Right kidney (tissue), 1 donor: ENCODE measurements at regions not wholly inside any gene's neighbourhood (a gene's known extent, or its start where the extent isn't known, plus 50 kb on each side); places are given as distances from the start of the nearest gene placed in this dataset.

Experiments
- DNase-seq: peaks from one replicate; pipeline ENCODE4 v3.0.0-alpha.2; 2016

DNA sequence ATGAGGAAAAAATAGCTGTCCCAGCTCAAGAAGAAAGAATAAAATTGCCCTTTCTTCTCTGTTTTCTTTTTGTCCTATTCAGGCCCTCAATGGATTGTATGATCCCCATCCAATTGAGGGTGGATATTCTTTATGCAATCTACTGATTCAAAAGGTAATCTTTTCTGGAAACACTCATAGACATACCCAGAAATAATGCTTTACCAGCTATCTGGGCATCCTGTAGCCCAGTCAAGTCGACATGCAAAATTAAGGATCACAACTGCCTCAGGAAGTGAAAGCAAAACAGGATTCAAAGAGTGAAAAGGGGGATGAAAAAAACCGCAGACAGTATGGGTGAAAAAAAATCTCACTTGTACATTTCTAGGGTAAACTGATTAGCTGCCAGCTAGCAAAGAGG, 410.1 kb downstream of the TBC1D32 start:
- DNase-seq: no peak

DNA sequence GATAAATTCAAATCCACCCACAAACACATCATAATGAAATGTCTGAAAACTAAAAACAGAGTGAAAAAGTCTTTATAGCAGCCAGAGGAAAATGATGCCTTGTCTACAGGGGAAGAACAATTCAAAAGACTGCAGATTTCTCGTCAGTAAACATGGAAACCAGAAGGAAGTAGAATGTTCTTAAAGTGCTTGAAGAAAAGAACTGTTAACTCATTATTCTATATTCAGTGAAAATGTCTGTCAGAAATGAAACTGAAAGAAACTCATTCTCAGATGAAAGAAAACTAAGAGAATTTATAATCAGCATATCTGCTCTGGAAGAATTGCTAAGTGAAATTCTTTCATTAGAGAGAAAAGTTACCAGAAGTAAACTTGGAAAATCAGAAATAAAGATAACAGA, 416.1 kb downstream of the TBC1D32 start:
- no peak for DNase-seq

DNA sequence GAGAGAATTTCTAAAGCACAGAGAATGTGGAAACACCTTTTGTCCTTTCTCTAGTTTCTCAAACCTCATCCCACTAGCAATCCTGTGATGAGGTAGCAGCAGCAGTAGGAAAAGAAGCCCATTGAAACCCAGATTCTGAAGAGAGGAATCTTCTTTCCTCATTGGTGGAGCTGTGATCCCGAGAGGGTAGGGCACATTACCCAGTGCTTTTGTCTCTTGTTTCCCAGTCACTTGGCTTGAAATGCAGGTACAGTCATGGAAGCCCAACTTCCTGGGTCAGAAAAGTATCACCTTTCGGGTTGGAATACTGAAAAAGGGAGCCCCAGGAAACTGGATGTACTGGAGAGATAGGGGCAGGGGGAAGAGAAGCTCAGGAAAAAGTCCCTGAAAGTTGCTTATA, 417.4 kb downstream of the TBC1D32 start:
- DNase-seq: no peak

DNA sequence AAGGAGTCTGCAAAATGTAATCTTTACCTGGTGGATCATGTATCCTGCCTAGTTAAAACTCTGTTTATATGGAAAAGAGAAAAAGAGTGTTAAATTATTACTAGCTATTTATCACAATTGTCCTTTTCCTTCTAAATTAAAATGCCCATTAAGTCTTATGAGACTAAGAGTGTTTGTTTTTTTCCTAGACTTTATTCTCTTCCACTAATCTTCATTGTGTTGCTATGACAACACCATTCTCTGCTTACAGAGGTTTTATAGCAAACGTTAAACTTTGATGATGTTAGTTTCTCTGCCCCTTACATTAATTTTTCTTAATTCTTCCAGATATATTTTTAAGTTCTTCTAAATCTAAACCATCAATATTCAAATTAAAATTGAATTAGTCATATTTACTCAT, 420.8 kb downstream of the TBC1D32 start:
- DNase-seq: no peak

DNA sequence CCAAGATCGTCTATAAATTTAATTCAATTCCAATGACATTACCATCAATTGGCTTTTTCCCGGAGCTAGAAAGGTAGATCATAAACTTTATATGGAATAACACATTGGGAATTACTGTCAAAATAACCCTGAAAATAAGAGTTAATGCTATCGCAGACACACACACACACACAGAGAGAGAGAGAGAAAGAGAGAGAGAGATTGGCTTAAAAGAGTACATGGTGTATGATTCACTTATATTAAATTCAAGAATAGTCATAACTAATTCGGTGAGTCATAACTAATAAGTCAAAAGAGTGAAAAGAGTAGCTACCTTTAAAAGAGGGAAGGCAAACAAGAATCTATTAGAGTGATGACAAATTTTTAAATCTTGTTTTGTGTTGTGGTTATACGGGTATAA, 425.5 kb downstream of the TBC1D32 start:
- no peak for DNase-seq

DNA sequence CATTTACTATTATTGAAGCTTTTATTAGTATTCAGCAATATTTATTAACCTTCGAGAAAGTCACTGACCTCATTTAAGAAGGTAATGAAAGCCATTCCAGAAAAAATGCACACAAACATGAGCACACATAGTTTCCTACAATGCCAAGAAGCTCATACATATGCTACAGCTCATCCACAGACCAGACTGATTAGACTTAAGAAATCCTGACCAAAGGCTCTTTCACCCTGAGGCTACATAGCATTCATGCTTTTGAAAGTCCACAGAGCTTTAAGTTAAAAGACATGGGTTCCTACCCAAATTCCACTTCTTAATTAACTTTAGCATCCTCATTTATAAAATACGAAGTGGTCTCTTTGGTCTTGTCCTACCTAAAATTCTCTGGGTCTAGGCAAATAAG, 430.4 kb downstream of the TBC1D32 start:
- DNase-seq: no peak

DNA sequence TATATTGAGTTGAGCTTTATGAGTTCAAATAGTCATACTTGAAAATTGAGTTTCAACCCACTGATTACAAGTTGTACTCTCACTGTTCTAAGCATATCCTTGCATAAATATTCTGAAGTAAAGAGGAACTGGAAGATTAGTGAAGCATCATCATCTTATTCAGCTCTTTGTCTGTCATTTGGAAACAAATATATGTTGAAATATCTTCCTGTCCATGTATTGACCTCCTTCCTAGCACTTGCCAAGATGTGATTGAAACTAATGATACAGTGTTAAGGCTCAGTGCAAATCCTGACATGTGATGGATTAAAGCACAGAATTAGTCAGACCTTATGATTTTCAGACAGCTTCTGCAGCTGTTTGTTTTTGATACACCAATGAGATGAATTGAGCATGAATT, 434.3 kb downstream of the TBC1D32 start:
- no peak for DNase-seq

DNA sequence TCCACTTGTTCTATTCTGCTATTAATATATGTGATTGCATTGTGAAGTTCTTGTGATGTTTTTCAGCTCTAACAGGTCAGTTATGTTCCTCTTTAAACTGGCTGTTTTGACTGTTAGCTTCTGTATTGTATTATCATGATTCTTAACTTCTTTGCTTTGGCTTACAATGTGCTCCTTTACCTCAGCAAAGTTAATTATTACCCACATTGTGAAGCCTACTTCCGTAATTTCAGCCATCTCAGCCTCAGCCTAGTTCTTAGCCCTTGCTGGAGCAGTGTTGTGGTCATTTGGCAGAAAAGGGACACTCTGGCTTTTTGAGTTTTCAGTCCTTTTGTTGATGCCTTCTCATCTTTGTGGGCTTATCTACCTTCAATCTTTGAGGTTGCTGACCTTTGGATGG, 440.2 kb downstream of the TBC1D32 start:
- no peak for DNase-seq

DNA sequence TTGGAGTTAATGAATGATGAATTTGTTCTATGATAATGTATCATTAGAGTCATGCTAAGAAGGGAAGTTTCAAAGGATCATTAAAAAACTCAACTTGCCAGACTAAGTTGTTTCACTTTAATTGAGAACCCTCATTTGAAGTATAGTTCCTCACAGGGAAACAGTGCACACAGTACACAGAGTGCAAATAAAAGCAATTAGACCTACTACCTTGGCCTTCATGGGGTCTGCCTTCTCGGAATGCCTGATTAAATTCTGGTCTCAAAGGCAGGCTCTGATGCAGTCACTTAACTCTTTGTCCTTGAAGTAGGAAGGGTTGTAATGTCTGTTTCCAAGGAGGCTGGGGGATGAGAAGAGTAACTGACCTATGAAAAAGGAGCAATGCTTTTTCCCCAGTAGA, 457.3 kb downstream of the TBC1D32 start:
- DNase-seq: no peak

DNA sequence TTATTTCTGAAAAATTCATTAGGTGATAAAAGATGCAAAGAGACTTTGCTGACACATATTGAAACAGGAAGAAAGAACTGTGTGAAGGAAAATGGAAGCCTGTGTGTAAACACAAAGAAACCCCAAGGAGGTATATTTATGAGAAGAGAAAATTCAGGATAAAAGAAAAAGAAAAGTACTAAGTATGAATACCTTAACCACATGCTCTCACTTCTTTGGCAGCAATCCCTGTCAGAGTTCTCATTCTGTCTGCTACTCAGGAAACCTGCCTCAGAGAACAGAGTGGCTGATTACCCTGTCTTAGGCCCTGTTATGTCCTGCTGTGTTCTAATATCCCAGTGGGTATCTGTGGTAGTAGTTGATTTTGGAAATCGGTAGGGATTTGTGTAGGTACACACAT, 457.9 kb downstream of the TBC1D32 start:
- no peak for DNase-seq

DNA sequence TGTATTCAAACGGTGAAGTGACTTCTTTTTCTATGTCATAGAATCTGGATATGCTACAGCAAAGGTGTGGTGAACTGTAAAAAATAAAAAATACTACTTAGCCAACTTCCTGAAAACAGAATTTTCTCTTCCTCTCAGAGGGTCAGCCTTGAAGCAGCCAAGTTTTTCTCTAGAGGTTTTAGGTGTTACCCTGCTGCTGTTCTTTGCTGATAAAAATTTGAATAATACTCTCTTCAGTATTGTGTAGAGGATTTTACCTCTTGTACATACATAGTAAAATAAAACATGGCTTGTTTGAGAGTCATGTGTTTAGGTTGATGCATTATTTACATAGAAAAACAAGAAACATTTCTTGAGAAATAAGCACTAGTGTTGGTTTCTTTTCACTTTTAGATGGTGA, 458.4 kb downstream of the TBC1D32 start:
- DNase-seq: no peak

DNA sequence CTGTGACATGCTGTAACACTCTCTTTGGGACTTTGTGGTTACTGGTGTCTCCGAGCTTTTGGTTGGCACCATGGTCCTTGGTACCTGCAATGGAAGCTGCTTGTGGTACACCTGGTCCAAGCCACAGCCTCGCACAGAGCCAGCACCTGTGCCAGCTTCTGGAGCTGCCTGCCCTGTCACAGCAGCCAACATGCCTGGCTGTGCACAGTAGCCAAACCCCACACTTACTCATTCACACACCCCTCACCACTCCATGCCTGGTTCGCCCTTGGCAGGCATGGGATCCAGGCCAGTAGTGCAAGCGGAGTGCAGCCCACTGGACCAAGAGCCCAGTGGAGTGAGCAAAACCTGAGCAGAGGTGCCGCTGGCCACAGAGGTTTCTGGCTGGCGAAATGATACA, 459.9 kb downstream of the TBC1D32 start:
- DNase-seq: no peak

DNA sequence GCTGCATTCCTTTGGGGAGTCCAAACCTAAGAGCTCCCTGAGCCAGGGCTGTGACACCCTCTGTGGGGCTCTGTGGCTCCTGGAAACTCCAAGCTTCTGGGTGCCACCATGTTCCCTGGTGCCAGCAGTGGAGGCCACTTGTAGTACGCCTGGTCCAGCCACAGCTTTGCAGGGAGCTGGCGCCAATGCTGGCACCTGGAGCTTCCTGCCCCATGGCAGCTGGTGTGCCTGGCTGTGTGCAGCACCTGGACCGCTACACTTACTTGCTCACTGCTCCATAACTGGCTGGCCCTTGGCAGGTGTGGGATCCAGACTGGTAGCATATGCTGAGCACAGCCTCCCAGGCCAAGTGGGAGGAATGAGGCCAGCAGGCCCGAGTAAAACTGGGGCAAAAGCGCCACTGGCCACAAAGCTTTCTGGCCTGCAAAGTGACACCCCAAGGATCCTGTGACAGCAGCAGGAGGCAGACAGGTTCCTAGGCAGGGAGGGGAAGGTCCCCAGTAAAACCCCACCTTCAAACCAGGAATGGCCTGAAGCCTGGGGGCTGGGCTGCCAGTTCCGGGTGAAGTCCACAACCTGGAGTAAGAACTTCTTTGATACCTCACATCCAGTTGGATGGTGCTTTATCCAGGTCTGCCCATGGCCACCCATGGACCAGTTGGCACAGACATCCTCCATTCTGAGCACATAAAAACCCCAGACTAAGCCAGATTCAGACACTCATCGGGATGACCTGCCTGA, 461.0 kb downstream of the TBC1D32 start:
- no peak for DNase-seq

DNA sequence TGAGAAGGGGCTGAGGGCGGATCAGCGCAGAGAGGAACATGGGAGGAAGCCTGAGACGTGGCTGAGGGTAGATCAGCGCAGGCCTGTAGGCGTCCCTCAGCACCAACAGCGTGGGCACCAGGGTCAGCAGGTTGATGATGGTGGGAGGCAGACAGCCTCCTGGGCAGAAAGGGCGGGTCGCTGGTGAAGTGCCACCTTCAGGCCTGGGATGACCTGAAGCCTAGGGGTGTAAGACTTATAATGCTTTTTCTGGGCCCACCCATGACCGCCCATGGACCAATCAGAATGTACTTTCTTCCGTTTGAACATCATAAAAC, 462.1 kb downstream of the TBC1D32 start:
- DNase-seq: no peak

DNA sequence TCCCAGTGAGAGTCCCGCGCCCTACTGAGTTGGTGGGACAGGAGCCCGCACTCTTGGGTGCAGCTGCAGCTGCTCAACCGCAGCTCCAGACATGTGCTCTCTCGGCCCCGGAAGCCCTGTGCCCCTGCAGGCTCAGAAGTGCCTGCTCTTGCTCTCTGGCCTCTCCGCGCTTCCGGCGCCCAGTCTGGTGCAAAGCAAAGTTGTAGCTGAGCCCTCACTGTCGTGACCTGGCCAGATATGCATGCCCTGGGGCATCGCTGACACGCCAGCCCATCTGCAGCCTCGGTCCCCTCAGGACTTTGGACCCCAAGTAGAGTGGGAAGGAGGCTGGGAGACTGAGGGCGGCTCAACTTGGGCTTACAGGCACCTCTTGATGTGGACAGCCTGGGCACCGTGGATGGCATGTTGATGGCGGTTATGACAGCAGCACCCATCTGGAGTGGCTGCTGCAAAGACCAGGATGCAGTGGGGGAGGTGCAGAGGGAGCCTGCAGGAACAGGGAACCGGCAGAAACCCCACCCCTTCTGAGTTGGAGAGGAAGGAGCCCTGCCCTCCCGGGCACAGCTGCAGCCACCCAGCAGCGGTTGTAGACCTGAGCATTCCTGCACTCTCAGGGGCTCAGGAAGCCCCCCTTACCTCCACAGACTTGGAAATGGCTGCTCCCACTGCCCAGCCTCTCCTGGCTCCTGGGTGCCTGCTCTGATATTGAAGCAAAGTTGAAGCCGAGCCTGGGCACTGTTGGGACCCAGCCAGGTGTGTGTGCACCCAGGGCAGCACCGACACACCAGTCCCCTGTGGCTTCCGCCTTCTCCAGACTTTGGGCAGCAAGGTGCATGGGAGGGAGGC, 462.6 kb downstream of the TBC1D32 start:
- no peak for DNase-seq

DNA sequence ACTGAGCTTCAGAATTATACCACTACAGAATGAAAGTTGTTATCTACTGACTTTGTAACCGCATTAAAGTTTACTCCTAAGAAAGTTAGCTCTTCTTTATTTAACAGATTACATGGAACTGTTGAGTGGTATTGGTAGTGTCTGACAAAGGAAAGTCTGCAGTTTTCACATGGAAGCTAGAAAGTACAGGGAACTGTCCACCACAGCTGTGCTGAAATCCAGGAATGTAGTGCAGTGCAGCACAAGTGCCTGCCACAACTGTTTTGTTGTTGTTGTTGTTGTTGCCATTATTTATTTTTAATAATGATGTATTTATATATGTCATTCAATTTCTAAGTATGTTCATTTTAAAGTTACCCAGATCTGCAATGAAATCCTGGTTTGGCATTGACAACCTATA, 464.9 kb downstream of the TBC1D32 start:
- no peak for DNase-seq

DNA sequence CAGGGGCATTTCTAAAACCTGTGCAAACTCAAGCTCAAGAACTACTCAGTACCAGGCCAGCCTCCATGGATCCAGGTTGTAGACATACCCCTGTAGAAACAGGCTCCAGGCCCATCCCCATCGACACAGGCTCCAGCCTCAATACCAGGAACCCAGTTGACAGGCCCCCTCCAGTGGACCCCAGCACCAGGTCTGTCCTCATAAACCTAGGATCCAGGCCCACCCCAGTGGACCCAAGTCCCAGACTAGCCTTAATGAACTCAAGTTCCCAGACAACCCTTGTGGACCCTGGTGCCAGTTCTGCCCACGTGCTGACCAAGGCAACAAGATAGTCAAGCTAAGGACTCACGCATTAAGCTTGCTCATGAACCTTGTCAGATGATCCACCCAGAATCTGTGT, 476.9 kb downstream of the TBC1D32 start:
- DNase-seq: no peak

DNA sequence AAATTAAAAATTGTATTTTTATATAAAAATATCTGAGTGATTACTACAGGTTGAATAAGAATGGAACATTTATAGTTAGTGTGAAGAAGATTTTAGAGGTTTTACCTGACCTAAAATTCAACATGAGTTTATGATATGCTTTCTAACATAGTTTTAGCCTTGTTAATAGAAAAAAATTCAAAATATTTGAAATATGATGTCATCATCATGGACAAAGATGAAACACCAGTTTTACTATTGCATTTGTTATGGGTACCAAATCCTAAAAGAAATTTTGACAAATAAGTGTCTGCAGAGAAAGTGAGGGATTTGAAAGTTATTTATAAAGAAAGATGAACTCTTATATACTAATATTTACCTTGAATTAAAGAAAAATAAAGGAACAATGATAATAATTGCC, 479.7 kb downstream of the TBC1D32 start:
- no peak for DNase-seq

DNA sequence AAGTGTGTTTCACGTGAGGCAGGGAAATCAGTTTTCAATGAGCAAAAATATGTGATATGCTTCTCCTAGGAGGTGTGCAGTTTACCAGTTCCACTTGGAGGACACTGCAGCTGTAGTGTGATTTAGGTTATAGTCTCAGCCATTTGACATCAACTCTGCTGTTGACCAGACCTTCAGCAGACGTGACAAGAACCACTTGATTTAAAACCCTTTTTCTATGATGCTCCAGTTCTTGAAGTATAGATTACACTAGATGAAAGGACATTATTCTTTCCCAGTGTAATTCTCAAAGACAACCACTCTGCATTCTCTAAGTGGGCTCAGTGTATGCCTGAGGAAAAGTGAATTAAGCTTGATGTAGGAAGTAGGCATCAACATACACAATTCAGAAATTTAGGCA, 480.8 kb downstream of the TBC1D32 start:
- no peak for DNase-seq

DNA sequence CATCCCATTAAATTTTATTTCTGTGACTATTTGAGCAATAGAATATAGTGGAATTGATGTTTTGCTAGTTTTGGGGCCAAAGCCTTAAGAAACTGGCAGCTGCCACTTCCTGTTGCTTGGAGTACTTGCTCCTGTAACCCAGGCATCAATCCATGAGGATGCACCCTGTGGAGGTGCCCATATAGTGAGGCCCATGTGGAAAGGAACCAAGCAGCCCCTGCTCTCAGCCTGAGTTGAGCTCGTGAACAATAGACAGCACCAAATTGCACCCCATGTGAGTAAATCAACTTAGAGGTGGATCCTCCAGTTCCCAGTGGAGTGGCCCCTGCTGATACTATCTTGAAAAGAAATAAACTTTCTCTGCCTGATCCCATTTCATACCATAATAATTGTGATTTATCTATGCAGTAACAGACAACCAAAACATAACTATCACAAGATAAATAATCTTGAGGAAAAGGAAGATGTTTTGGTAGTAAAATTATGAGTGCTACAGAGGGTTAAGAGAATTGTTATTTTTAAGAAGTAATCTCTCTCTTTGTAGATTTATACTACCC, 481.9 kb downstream of the TBC1D32 start:
- no peak for DNase-seq

DNA sequence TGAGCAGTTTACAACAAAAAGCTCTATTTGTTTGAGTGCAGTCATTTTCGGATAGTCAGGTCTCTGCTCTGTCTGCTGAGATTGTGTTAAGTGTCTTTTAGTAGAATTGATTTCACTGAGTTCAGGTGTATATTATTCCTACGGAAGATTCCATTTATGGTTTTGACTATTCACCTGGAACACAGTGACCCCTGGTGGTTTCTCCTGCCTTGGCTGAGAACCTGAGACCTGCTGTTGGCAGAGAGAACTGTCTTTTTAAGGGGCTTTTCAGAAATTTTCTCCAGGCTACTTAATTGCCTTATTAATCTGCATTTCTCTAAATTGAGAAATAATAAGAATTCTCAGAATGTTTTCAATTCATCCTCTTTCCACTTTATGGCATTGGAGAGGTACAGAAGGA, 508.0 kb downstream of the TBC1D32 start:
- no peak for DNase-seq

DNA sequence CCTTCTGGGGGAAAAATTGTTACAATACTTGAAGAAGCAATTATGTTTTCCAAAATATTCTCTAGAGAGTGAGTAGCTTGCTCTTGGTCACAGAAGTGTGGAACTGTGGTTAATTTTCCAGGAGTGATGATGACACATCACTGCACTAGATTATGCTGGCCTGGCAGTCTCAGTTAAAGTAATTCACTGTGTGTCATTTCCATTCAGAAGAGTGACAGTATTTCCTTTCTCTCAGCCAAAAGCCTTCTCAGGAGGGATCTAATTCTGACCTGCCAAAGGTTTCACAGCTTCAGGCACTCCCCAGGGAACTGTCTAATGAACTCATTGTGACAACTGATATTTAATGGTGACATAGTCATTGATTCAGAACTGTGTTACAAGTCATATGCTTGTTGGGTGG, 517.5 kb downstream of the TBC1D32 start:
- no peak for DNase-seq

DNA sequence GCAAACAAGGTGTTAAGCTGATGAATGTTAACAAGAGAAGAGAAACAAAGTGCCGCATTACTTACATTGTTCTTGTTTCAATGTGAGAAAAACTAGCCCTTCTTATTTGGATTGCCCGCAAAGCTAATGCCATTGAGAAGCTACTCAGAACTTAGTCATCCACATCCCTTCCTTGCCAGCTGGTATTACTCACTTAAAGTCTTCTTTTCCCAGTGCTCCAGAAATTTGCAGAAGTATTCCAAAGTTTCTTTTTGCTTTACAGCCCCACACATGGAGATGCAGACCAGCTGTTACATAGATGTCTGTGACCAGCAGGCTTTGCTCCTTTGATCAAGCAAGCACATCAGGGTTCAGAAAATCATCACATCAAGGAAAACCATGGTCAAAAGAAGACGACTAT, 529.0 kb downstream of the TBC1D32 start:
- no peak for DNase-seq

DNA sequence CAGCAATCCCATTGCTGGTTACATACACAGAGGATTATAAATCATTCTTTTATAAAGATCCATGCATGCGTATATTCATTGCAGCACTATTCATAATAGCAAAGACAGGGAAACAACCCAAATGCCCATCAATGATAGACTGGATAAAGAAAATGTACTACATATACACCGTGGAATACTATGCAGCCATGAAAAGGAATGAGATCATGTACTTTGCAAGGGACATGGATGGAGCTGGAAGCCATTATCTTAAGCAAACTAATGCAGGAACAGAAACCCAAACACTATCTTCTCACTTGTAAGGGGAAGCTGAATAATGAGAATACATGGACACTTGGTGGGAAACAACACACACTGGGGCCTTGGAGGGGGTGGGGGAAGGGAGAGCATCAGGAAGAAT, 529.7 kb downstream of the TBC1D32 start:
- DNase-seq: no peak
